Stimulated activated CD4-positive, alpha-beta T cell treated with anti-CD3 and anti-CD28 coated beads, Interleukin-4, amount 100 ng/mL, for 24 hours (primary cell): ENCODE measurements at regions not wholly inside any gene's neighbourhood (a gene's known extent, or its start where the extent isn't known, plus 50 kb on each side); places are given as distances from the start of the nearest gene placed in this dataset.
"Not testable (repeated sequence)": the region's sequence is repeated elsewhere in the genome, so short reads cannot be mapped to it uniquely, and the experiment has no call there.

Source experiments
- DNase-seq: peaks from one replicate; pipeline ENCODE4 v3.0.0-alpha.2; 2020

- DNase-seq, result no peak
Observed at GRCh38 chr2:58612973-58613372, 371.8 kb upstream of the FANCL start.

GRCh38 chr2:58609326-58609725 lies 368.2 kb upstream of the FANCL start:
- DNase-seq, result no peak

GRCh38 chr2:58608146-58608545 lies 367.0 kb upstream of the FANCL start:
- no peak for DNase-seq

- DNase-seq, result no peak
Observed at GRCh38 chr2:58607448-58607847, 366.3 kb upstream of the FANCL start.

GRCh38 chr2:58606799-58607198 lies 365.7 kb upstream of the FANCL start:
- DNase-seq, result no peak

GRCh38 chr2:58604096-58604495 lies 363.0 kb upstream of the FANCL start:
- no peak for DNase-seq

GRCh38 chr2:58601017-58601416 lies 359.9 kb upstream of the FANCL start:
- no peak for DNase-seq

GRCh38 chr2:58598171-58598570 lies 357.0 kb upstream of the FANCL start:
- no peak for DNase-seq

GRCh38 chr2:58595714-58596113 lies 354.6 kb upstream of the FANCL start:
- no peak for DNase-seq

- no peak for DNase-seq
Observed at GRCh38 chr2:58594762-58595161, 353.6 kb upstream of the FANCL start.

GRCh38 chr2:58594175-58594574 lies 353.1 kb upstream of the FANCL start:
- DNase-seq, result no peak

GRCh38 chr2:58586178-58586577 lies 345.1 kb upstream of the FANCL start:
- DNase-seq, result not testable (repeated sequence)

GRCh38 chr2:58585233-58585632 lies 344.1 kb upstream of the FANCL start:
- no peak for DNase-seq

- no peak for DNase-seq
Observed at GRCh38 chr2:58584606-58585118, 343.5 kb upstream of the FANCL start.

- no peak for DNase-seq
Observed at GRCh38 chr2:58578276-58578675, 337.2 kb upstream of the FANCL start.

- no peak for DNase-seq
Observed at GRCh38 chr2:58574873-58575272, 333.7 kb upstream of the FANCL start.

- DNase-seq, result no peak
Observed at GRCh38 chr2:58572731-58573130, 331.6 kb upstream of the FANCL start.

- no peak for DNase-seq
Observed at GRCh38 chr2:58571181-58571852, 330.2 kb upstream of the FANCL start.

- no peak for DNase-seq
Observed at GRCh38 chr2:58569475-58570185, 328.5 kb upstream of the FANCL start.

GRCh38 chr2:58568901-58569300 lies 327.8 kb upstream of the FANCL start:
- DNase-seq, result no peak

- DNase-seq, result no peak
Observed at GRCh38 chr2:58562276-58562675, 321.2 kb upstream of the FANCL start.

- DNase-seq, result no peak
Observed at GRCh38 chr2:58560531-58560930, 319.4 kb upstream of the FANCL start.

GRCh38 chr2:58558881-58559280 lies 317.8 kb upstream of the FANCL start:
- no peak for DNase-seq

GRCh38 chr2:58557176-58557575 lies 316.1 kb upstream of the FANCL start:
- DNase-seq, result no peak

GRCh38 chr2:58553937-58554336 lies 312.8 kb upstream of the FANCL start:
- no peak for DNase-seq
